Activated T-cell treated with anti-CD3 and anti-CD28 coated beads, Interleukin-2, amount 50 U/mL, for 72 hours (primary cell): ENCODE measurements at regions not wholly inside any gene's neighbourhood (a gene's known extent, or its start where the extent isn't known, plus 50 kb on each side); places are given as distances from the start of the nearest gene placed in this dataset.

Experiments
- ATAC-seq, 2 donors: fragments of 150-1000 bp; cut with Tn5 transposase; replicated peaks in 1 of 2; 2 replicates each; pipeline ENCODE4 v1.10.0; 2021; ENCODE audit warnings: moderate library complexity in 2 of 2, mild to moderate bottlenecking in 1 of 2
- DNase-seq, 2 donors: peaks; one replicate each; pipeline ENCODE4 v3.0.0; 2021 to 2022; ENCODE audit warnings: mixed read lengths in 1 of 2
- H3K27ac Mint-ChIP-seq: one replicate; pipeline ENCODE4 v1.8.0; 2022; ENCODE audit warnings: mild to moderate bottlenecking, moderate library complexity, mixed read lengths
- H3K27me3 Mint-ChIP-seq: one replicate; pipeline ENCODE4 v1.8.0; 2022; ENCODE audit warnings: low read depth, mixed read lengths
- H3K36me3 Mint-ChIP-seq, 2 donors: one replicate each; pipeline ENCODE4 v1.8.0; 2022; ENCODE audit warnings: mixed read lengths in 2 of 2, mild to moderate bottlenecking in 1 of 2; ENCODE audit not compliant: insufficient read depth in 2 of 2
- H3K4me1 Mint-ChIP-seq: one replicate; pipeline ENCODE4 v1.8.0; 2022; ENCODE audit warnings: low read depth, mixed read lengths
- H3K4me3 Mint-ChIP-seq, 2 donors: one replicate each; pipeline ENCODE4 v1.8.0; 2022; ENCODE audit warnings: mild to moderate bottlenecking in 2 of 2, mixed read lengths in 2 of 2, moderate library complexity in 2 of 2
- H3K9me3 Mint-ChIP-seq, 2 donors: one replicate each; pipeline ENCODE4 v1.8.0; 2022; ENCODE audit warnings: mixed read lengths in 2 of 2

GRCh38 chr9:22343218-22343611 lies 103.4 kb upstream of the DMRTA1 start:
- no peaks in the 10 kb centered on the region for H3K36me3 Mint-ChIP-seq
- H3K27ac Mint-ChIP-seq, result no peak overlapping the region
- H3K4me1 Mint-ChIP-seq, result no peaks in the 10 kb centered on the region
- H3K27me3 Mint-ChIP-seq, result no peaks in the 10 kb centered on the region
- no peak overlapping the region for H3K4me3 Mint-ChIP-seq
- no peak for DNase-seq
- ATAC-seq, result no peak
- H3K9me3 Mint-ChIP-seq, result no peaks in the 10 kb centered on the region

- no peaks in the 10 kb centered on the region for H3K27me3 Mint-ChIP-seq
- DNase-seq, result no peak
- H3K9me3 Mint-ChIP-seq, result no peaks in the 10 kb centered on the region
- ATAC-seq, result no peak
- H3K36me3 Mint-ChIP-seq, result peaks cover 0 to 1% of the 10 kb centered on the region in 2 donors
- no peak overlapping the region for H3K27ac Mint-ChIP-seq
- no peaks in the 10 kb centered on the region for H3K4me1 Mint-ChIP-seq
- no peak overlapping the region for H3K4me3 Mint-ChIP-seq
These were observed 91.8 kb upstream of the DMRTA1 start for GRCh38 chr9:22354699-22355384.

- Mint-ChIP-seq H3K4me3 (no peak overlapping the region), H3K9me3 (no peaks in the 10 kb centered on the region), H3K27me3 (no peaks in the 10 kb centered on the region), H3K36me3 (peaks cover 0 to 1% of the 10 kb centered on the region in 2 donors), H3K27ac (no peak overlapping the region), H3K4me1 (no peaks in the 10 kb centered on the region)
- ATAC-seq (no peak), DNase-seq (no peak)
These were observed 89.6 kb upstream of the DMRTA1 start for GRCh38 chr9:22356985-22357384.

GRCh38 chr9:22363421-22363887 lies 83.2 kb upstream of the DMRTA1 start:
- Mint-ChIP-seq H3K27me3 (peaks cover 6% of the 10 kb centered on the region), H3K9me3 (no peaks in the 10 kb centered on the region), H3K4me3 (no peak overlapping the region), H3K36me3 (no peaks in the 10 kb centered on the region), H3K4me1 (no peaks in the 10 kb centered on the region), H3K27ac (no peak overlapping the region)
- no peak for ATAC-seq
- DNase-seq, result no peak

- H3K36me3 Mint-ChIP-seq, result no peaks in the 10 kb centered on the region
- no peaks in the 10 kb centered on the region for H3K4me1 Mint-ChIP-seq
- H3K4me3 Mint-ChIP-seq, result no peak overlapping the region
- H3K27me3 Mint-ChIP-seq, result no peaks in the 10 kb centered on the region
- ATAC-seq (no peak), DNase-seq (no peak)
- H3K9me3 Mint-ChIP-seq, result peaks cover 0 to 2% of the 10 kb centered on the region in 2 donors
- H3K27ac Mint-ChIP-seq, result no peak overlapping the region
These were observed 73.0 kb upstream of the DMRTA1 start for GRCh38 chr9:22373636-22374035.

- ATAC-seq (no peak), DNase-seq (no peak)
- H3K27ac Mint-ChIP-seq, result no peak overlapping the region
- no peak overlapping the region for H3K4me3 Mint-ChIP-seq
- no peaks in the 10 kb centered on the region for H3K4me1 Mint-ChIP-seq
- H3K27me3 Mint-ChIP-seq, result no peaks in the 10 kb centered on the region
- peaks cover 0 to 2% of the 10 kb centered on the region in 2 donors for H3K9me3 Mint-ChIP-seq
- no peaks in the 10 kb centered on the region for H3K36me3 Mint-ChIP-seq
These were observed 72.6 kb upstream of the DMRTA1 start for GRCh38 chr9:22374051-22374450.

- ATAC-seq, result no peak
- no peak for DNase-seq
- Mint-ChIP-seq H3K9me3 (no peaks in the 10 kb centered on the region), H3K27me3 (no peaks in the 10 kb centered on the region), H3K4me1 (no peaks in the 10 kb centered on the region), H3K36me3 (no peaks in the 10 kb centered on the region), H3K4me3 (no peak overlapping the region), H3K27ac (no peak overlapping the region)
These were observed 67.4 kb upstream of the DMRTA1 start for GRCh38 chr9:22379272-22379671.

GRCh38 chr9:22381170-22381569 lies 65.5 kb upstream of the DMRTA1 start:
- no peak overlapping the region for H3K4me3 Mint-ChIP-seq
- H3K27me3 Mint-ChIP-seq, result no peaks in the 10 kb centered on the region
- H3K36me3 Mint-ChIP-seq, result no peaks in the 10 kb centered on the region
- H3K27ac Mint-ChIP-seq, result no peak overlapping the region
- DNase-seq (no peak), ATAC-seq (no peak)
- H3K4me1 Mint-ChIP-seq, result no peaks in the 10 kb centered on the region
- no peaks in the 10 kb centered on the region for H3K9me3 Mint-ChIP-seq

GRCh38 chr9:22382331-22382730 lies 64.3 kb upstream of the DMRTA1 start:
- ATAC-seq, result no peak
- no peak for DNase-seq
- Mint-ChIP-seq H3K27ac (no peak overlapping the region), H3K27me3 (no peaks in the 10 kb centered on the region), H3K9me3 (no peaks in the 10 kb centered on the region), H3K4me3 (no peak overlapping the region), H3K4me1 (no peaks in the 10 kb centered on the region), H3K36me3 (no peaks in the 10 kb centered on the region)

- no peak for ATAC-seq
- H3K36me3 Mint-ChIP-seq, result no peaks in the 10 kb centered on the region
- no peaks in the 10 kb centered on the region for H3K4me1 Mint-ChIP-seq
- no peaks in the 10 kb centered on the region for H3K27me3 Mint-ChIP-seq
- no peak for DNase-seq
- no peaks in the 10 kb centered on the region for H3K9me3 Mint-ChIP-seq
- H3K4me3 Mint-ChIP-seq, result no peak overlapping the region
- no peak overlapping the region for H3K27ac Mint-ChIP-seq
These were observed 62.9 kb upstream of the DMRTA1 start for GRCh38 chr9:22383718-22384117.

GRCh38 chr9:22389271-22389670 lies 57.4 kb upstream of the DMRTA1 start:
- no peak overlapping the region for H3K27ac Mint-ChIP-seq
- no peaks in the 10 kb centered on the region for H3K4me1 Mint-ChIP-seq
- H3K9me3 Mint-ChIP-seq, result no peaks in the 10 kb centered on the region
- ATAC-seq (no peak), DNase-seq (no peak)
- no peak overlapping the region for H3K4me3 Mint-ChIP-seq
- H3K27me3 Mint-ChIP-seq, result no peaks in the 10 kb centered on the region
- no peaks in the 10 kb centered on the region for H3K36me3 Mint-ChIP-seq

GRCh38 chr9:22392523-22392922 lies 54.1 kb upstream of the DMRTA1 start:
- Mint-ChIP-seq H3K4me1 (no peaks in the 10 kb centered on the region), H3K4me3 (no peak overlapping the region), H3K36me3 (peaks cover 0 to 2% of the 10 kb centered on the region in 2 donors), H3K27ac (no peak overlapping the region), H3K9me3 (peaks cover 0 to 5% of the 10 kb centered on the region in 2 donors), H3K27me3 (no peaks in the 10 kb centered on the region)
- ATAC-seq, result no peak
- DNase-seq, result no peak

- Mint-ChIP-seq H3K27me3 (no peaks in the 10 kb centered on the region), H3K27ac (no peak overlapping the region), H3K36me3 (peaks cover 0 to 2% of the 10 kb centered on the region in 2 donors), H3K9me3 (peaks cover 0 to 5% of the 10 kb centered on the region in 2 donors), H3K4me1 (no peaks in the 10 kb centered on the region), H3K4me3 (no peak overlapping the region)
- DNase-seq (no peak), ATAC-seq (no peak)
These were observed 50.9 kb upstream of the DMRTA1 start for GRCh38 chr9:22395687-22396141.
